Psoas muscle (tissue), 7 donors: ENCODE measurements at regions not wholly inside any gene's neighbourhood (a gene's known extent, or its start where the extent isn't known, plus 50 kb on each side); places are given as distances from the start of the nearest gene placed in this dataset.

ENCODE experiments used
- ATAC-seq, 4 donors: fragments of 200-7000 bp; cut with Tn5 transposase; one replicate each; pipeline ENCODE4 v1.9.1; 2020; ENCODE audit warnings: moderate library complexity in 3 of 4, mild to moderate bottlenecking in 2 of 4
- DNase-seq, 2 donors: peaks; one replicate each; pipeline ENCODE4 v3.0.0-alpha.2; 2020
- H3K27ac ChIP-seq: fragments of 200-600 bp; one replicate; pipeline ENCODE4 v1.8.0; 2022
- H3K27me3 ChIP-seq, 3 donors: fragments of 200-600 bp in 1 of 3; one replicate each; pipeline versions ENCODE4 v1.6.1 to v1.8.0; 2013 to 2022; ENCODE audit warnings: low read length in 2 of 3, mild to moderate bottlenecking in 2 of 3, moderate library complexity in 1 of 3; ENCODE audit not compliant: insufficient read depth in 3 of 3
- H3K36me3 ChIP-seq, 2 donors: fragments of 200-600 bp in 1 of 2; one replicate each; pipeline versions ENCODE4 v1.6.1 to v1.8.0; 2013 to 2022; ENCODE audit warnings: low read depth in 1 of 2, mild to moderate bottlenecking in 1 of 2, moderate library complexity in 1 of 2; ENCODE audit not compliant: insufficient read depth in 1 of 2
- H3K4me1 ChIP-seq: fragments of 200-600 bp; one replicate; pipeline ENCODE4 v1.8.0; 2022
- H3K4me3 ChIP-seq: fragments of 200-600 bp; one replicate; pipeline ENCODE4 v1.8.0; 2022; ENCODE audit warnings: mild to moderate bottlenecking
- H3K9me3 ChIP-seq: fragments of 200-600 bp; one replicate; pipeline ENCODE4 v1.8.0; 2022
- WGBS, 3 donors: extraction: QIAGEN DNeasy Blood & Tissue Kit; methylation state at CpG; one replicate each; pipeline versions ENCODE4 v1.1.6 to v1.1.7; 2013; 5-methylcytosine and 5-hydroxymethylcytosine counted together
- intact Hi-C, 2 donors: fragments of 100-400 bp; cut with DNase I; formaldehyde crosslinking; loops; one replicate each; pipeline versions ENCODE4 v1.11.0 to v1.14.2; 2022
- TF ChIP-seq, protein P1 (sequence below): fragments of 200-600 bp; IDR thresholded peaks from one replicate; pipeline ENCODE4 v1.8.0; 2022; ENCODE audit warnings: antibody characterized with exemption
- donor health status: healthy with polysubstance abuse.
- donor health status: DM: no; HTN: no; CAD: no; lungs with moderate emphysema.
- donor health status: Bipolar disorder and iron deficiency.
- donor health status: healthy.
- donor health status: DM: yes; HTN: yes; CAD: no.
- donor health status: DM: no; HTN: no; CAD: no.
- donor health status: DM: yes; HTN: yes; CAD: no.

DNA sequence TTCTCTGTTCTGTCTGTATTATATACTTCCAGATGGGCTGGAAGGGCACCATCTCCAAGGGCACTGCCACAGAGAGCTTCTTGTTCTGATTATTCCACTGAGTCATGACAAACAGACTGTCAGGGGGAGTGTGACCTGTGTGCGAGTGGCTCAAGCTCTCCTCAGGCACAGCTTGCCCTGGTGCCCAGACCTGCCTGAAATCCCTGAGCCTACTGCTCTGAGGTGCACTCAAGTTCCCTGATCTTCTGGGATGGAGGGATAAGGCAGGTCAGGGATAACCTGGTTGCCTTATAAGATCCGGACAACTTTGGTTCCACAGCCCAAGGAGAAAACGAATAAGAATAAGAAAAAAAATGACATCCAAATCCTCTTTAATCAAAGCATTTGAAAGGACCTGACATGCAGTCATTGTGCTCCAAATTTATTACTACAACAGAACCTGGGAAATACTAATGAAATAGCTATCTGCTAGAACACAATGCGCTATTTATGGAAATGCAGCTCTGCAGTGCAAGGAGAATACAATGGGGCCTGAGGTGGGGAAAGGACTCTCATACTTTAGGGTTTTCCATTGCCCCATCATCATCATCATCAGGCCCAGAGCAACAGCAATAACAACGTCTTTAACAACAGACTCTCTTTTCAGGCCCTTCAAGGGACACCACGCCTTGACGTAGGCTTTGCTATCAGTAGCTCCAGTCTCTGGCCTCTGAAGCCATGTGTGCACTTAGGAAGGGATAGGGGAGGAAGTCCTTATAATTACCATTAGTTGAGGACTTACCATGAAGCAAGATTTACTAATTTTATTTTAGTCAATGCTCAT lies 217.1 kb upstream of the KIRREL3 start:
- no peak for ATAC-seq
- no peak for DNase-seq
- TF ChIP-seq, protein P1, sequence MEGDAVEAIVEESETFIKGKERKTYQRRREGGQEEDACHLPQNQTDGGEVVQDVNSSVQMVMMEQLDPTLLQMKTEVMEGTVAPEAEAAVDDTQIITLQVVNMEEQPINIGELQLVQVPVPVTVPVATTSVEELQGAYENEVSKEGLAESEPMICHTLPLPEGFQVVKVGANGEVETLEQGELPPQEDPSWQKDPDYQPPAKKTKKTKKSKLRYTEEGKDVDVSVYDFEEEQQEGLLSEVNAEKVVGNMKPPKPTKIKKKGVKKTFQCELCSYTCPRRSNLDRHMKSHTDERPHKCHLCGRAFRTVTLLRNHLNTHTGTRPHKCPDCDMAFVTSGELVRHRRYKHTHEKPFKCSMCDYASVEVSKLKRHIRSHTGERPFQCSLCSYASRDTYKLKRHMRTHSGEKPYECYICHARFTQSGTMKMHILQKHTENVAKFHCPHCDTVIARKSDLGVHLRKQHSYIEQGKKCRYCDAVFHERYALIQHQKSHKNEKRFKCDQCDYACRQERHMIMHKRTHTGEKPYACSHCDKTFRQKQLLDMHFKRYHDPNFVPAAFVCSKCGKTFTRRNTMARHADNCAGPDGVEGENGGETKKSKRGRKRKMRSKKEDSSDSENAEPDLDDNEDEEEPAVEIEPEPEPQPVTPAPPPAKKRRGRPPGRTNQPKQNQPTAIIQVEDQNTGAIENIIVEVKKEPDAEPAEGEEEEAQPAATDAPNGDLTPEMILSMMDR: no peak
- WGBS, 3 donors: 70 to 80% (median 72%) methylated on average over 7 of the region's 7 CpGs
- Histone ChIP-seq H3K27me3 (no peaks in the 10 kb centered on the region), H3K36me3 (no peaks in the 10 kb centered on the region), H3K27ac (no peak overlapping the region), H3K4me1 (no peaks in the 10 kb centered on the region), H3K4me3 (no peak overlapping the region), H3K9me3 (no peaks in the 10 kb centered on the region)
- intact Hi-C loops: no loop called here

DNA sequence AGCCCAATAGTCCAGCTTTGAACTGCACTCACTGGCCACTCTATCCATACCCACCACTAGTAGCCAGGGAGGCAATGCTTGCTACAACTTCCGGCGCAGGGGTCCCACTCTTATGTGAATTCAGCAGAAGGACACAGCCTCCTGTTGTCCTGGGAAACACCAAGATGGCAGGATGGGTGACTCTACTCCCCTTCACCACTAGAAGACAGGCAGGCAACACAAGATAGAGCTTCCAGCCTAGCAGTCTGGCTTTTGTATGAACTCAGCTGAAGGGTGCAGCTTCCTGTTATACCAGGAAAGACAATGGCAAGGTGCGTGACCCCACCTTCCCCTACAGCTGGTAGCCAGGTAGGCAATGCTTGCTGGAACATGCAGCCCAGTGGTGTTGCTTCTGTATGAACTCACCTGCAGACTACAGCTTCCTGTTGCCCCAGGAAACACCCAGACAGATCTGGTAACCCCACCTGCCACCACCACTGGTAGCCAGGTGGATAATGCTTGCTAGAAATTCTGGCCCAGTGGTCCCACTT lies 205.2 kb upstream of the KIRREL3 start:
- H3K36me3 ChIP-seq: no peaks in the 10 kb centered on the region
- no peaks in the 10 kb centered on the region for H3K27me3 ChIP-seq
- DNase-seq (no peak), ATAC-seq (no peak)
- TF ChIP-seq, protein P1: no peak
- H3K4me3 ChIP-seq: no peak overlapping the region
- H3K9me3 ChIP-seq: no peaks in the 10 kb centered on the region
- WGBS, 3 donors: 96 to 98% (median 98%) methylated on average over 3 of the region's 3 CpGs
- intact Hi-C loops: no loop called here
- no peak overlapping the region for H3K27ac ChIP-seq
- H3K4me1 ChIP-seq: no peaks in the 10 kb centered on the region

GRCh38 chr11:127203490-127203889 lies 202.9 kb upstream of the KIRREL3 start:
- no peaks in the 10 kb centered on the region for H3K9me3 ChIP-seq
- TF ChIP-seq, protein P1: no peak
- no peak for DNase-seq
- no peaks in the 10 kb centered on the region for H3K36me3 ChIP-seq
- no peaks in the 10 kb centered on the region for H3K27me3 ChIP-seq
- WGBS, 3 donors: 20 to 25% (median 22%) methylated on average over 3 of the region's 3 CpGs
- intact Hi-C loops: no loop called here
- H3K27ac ChIP-seq: no peak overlapping the region
- no peak overlapping the region for H3K4me3 ChIP-seq
- no peaks in the 10 kb centered on the region for H3K4me1 ChIP-seq
- no peak for ATAC-seq

GRCh38 chr11:127202105-127202504 lies 201.5 kb upstream of the KIRREL3 start:
- Histone ChIP-seq H3K4me3 (no peak overlapping the region), H3K36me3 (no peaks in the 10 kb centered on the region), H3K27ac (no peak overlapping the region), H3K9me3 (no peaks in the 10 kb centered on the region), H3K4me1 (no peaks in the 10 kb centered on the region), H3K27me3 (no peaks in the 10 kb centered on the region)
- intact Hi-C loops: no loop called here
- ATAC-seq (no peak), DNase-seq (no peak)
- TF ChIP-seq, protein P1: no peak
